ENCODE measurements at regions not wholly inside any gene's neighbourhood (a gene's known extent, or its start where the extent isn't known, plus 50 kb on each side); places are given as distances from the start of the nearest gene placed in this dataset.

GRCh38 chr18:41351430-41351829, 603.6 kb upstream of the PIK3C3 start:
- no peak for DNase-seq (ENCODE audit: low read depth)

DNA sequence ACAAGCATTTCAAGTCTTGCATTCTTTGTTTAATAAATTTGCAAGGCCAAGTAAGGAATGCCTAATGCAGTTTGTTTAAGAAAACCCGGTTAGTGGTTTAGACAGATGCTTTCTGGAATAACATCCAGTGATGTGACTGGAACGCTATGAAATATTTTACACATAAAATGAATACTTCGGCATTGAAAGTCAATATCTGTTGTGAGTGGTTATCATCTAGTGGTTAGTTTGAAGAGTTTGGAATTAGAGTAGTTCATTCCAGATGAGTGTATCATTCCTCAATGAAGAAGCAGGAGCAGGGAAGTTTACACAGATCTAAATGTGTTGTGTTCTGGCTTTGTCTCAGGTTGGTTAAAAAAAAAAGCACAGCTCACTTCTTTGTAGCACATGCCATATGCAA, 608.0 kb upstream of the PIK3C3 start:
- no peak for DNase-seq (ENCODE audit: low read depth)

- no peak for DNase-seq (ENCODE audit: low read depth)
Observed at GRCh38 chr18:41343808-41344207, 611.2 kb upstream of the PIK3C3 start.

- DNase-seq (ENCODE audit: low read depth): no peak
Observed at GRCh38 chr18:41338341-41338740, 616.7 kb upstream of the PIK3C3 start.

- DNase-seq (ENCODE audit: low read depth): no peak
Observed at GRCh38 chr18:41331661-41332060, 623.4 kb upstream of the PIK3C3 start.

- DNase-seq (ENCODE audit: low read depth): no peak
Observed at GRCh38 chr18:41326311-41326710, 628.7 kb upstream of the PIK3C3 start.

DNA sequence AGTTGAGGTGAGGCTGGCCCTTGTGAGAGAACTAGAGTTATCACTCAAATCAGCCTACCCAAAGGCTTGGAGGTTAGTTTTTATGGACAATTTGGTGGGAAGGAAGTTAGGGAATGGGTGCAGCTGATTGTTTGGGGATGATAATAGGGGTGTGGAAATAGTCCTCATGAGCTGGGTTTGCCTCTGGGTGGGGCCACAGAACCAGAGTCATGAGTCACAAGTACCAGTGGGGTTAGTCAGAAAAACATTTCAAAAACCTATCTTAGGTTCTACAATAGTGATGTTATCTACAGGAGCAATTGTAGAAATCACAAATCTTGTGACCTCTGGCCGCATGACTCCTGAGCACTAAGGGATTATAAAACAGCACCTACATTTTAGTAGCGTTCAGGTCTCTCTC, 630.1 kb upstream of the PIK3C3 start:
- DNase-seq (ENCODE audit: low read depth): no peak

- no peak for DNase-seq (ENCODE audit: low read depth)
Observed at GRCh38 chr18:41324020-41324791, 630.8 kb upstream of the PIK3C3 start.

DNA sequence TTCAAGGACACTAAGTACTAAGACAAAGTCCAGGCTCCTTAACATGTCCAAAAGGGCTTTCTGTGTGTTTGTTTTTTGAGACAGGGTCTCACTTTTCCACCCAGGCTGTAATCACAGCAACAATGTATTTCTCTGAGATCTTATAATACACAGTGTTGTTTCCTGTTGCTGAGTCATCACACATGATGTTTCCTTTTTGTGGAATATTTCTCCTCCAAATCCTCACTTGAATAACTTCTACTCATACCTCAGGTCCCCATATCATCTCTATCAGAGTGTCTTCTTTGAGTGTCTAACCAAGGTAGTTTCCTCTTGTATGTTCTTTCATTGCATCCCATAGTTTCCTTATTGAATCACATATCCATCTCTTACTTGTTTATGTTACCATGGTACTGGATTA, 632.0 kb upstream of the PIK3C3 start:
- DNase-seq (ENCODE audit: low read depth): no peak

- no peak for DNase-seq (ENCODE audit: low read depth)
Observed at GRCh38 chr18:41320100-41320499, 634.9 kb upstream of the PIK3C3 start.

GRCh38 chr18:41315134-41315533, 639.9 kb upstream of the PIK3C3 start:
- no peak for DNase-seq (ENCODE audit: low read depth)

GRCh38 chr18:41311571-41312547, 643.2 kb upstream of the PIK3C3 start:
- DNase-seq (ENCODE audit: low read depth): no peak

- DNase-seq (ENCODE audit: low read depth): no peak
Observed at GRCh38 chr18:41297740-41298139, 657.3 kb upstream of the PIK3C3 start.

- DNase-seq (ENCODE audit: low read depth): no peak
Observed at GRCh38 chr18:41269294-41269693, 685.7 kb upstream of the PIK3C3 start.

- DNase-seq (ENCODE audit: low read depth): no peak
Observed at GRCh38 chr18:41268271-41268670, 686.8 kb upstream of the PIK3C3 start.

GRCh38 chr18:41266616-41267015, 688.4 kb upstream of the PIK3C3 start:
- no peak for DNase-seq (ENCODE audit: low read depth)

DNA sequence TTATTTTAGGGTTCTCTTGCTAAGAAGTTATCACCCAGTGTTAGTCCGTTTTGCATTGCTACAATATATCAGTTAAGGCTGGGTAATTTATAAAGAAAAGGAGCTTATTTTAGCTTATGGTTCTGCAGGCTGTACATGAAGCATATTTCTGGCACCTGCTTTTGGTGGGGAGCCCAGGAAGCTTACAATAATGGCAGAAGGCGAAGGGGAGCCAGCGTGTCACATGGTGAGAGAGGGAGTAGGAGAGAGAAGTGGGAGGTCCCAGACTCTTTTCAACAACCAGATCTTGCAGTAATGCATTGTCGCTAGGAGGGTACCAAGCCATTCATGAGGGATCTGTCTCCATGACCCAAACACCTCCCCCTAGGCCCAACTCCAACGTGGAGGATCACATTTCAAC, 688.8 kb upstream of the PIK3C3 start:
- DNase-seq (ENCODE audit: low read depth): no peak

DNA sequence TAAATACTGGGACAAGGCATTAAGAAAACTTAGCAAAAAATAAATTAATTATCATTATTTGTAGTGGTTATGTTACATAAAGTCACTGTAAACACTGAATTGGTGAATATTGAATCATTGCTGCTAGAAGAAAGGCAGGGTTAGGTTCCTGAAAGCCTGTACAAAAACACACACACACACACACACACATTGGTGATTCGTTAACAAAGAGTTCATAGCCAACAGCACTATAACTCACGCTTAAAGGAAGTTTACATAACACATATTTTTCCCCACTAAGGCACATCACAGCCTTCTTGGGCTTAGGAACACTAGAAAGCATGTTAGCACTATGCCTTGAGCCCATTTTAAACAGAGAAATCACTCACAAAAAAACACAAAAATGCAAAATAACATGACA, 690.0 kb upstream of the PIK3C3 start:
- DNase-seq (ENCODE audit: low read depth): no peak

GRCh38 chr18:41263956-41264355, 691.1 kb upstream of the PIK3C3 start:
- no peak for DNase-seq (ENCODE audit: low read depth)

DNA sequence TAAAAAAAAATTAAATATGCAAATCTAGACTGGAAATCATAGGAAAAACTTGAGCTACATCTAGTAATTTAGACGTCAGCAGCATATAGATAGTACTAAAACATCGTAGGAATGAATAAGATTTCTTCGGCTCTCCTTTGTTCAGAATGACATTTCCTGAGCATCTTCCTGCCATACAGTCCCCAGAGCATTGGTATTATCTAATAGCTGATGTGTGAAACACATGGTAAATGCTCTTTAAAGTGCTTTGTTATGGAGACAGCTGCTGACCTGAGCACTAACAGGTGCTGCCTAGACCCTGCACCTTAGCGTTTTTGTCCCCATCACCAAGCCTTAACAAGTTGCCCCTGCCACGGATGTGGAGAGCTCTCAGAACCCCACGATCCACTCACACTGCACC, 692.3 kb upstream of the PIK3C3 start:
- DNase-seq (ENCODE audit: low read depth): no peak

DNA sequence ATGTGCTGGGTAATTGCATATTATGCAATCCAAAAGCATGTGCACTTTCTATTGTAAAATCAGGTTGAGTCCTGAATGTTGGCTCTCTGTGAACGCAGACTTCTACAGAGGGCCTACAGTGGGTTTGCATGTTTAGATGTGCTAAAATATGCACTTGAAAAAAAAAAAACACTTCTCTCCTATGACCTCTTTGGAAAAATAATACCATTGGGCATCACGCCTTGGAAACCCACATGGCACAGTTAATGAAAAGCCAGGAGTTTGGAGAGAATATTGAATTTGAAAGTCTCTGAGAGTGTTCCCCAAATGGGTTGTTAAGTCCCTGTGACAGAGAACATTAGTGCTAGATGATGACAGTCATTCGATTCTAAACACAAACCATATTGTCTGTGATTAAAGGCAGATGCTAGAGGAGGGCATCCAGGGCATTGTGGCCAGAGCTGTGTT, 710.4 kb upstream of the PIK3C3 start:
- no peak for DNase-seq (ENCODE audit: low read depth)

DNA sequence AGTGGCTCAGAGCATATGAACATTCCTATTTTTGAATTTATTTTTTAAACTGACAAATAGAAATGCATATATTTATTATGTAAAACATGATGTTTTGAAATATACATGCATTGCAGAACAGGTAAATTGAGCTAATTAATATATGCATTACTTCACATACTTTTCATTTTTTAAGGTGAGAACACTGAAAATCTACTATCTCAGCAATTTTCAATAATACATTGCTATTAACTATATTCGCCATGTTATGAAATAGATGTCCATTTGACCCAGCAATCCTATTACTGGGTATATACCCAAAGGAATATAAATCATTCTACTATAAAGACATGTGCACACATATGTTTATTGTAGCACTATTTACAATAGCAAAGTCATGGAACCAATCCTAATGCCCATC, 717.7 kb upstream of the PIK3C3 start:
- DNase-seq (ENCODE audit: low read depth): no peak

- no peak for DNase-seq (ENCODE audit: low read depth)
Observed at GRCh38 chr18:41231681-41232080, 723.4 kb upstream of the PIK3C3 start.
